Esophagus (tissue), 2 donors: ENCODE measurements at regions not wholly inside any gene's neighbourhood (a gene's known extent, or its start where the extent isn't known, plus 50 kb on each side); places are given as distances from the start of the nearest gene placed in this dataset.

Experiments used
- H3K27ac ChIP-seq, 2 donors: one replicate each; pipeline ENCODE4 v1.5.1; 2013; ENCODE audit warnings: low read depth in 2 of 2, mild to moderate bottlenecking in 2 of 2, inconsistent platforms in 1 of 2, low read length in 1 of 2, moderate library complexity in 1 of 2
- H3K27me3 ChIP-seq, 2 donors: one replicate each; pipeline ENCODE4 v1.6.1; 2013; ENCODE audit warnings: low read length in 2 of 2, control low read depth in 1 of 2, mild to moderate bottlenecking in 1 of 2; ENCODE audit not compliant: insufficient read depth in 2 of 2, control insufficient read depth in 1 of 2
- H3K36me3 ChIP-seq, 2 donors: one replicate each; pipeline ENCODE4 v1.6.1; 2013; ENCODE audit warnings: low read length in 1 of 2; ENCODE audit not compliant: control insufficient read depth in 2 of 2, insufficient read depth in 2 of 2
- H3K4me1 ChIP-seq, 2 donors: one replicate each; pipeline ENCODE4 v1.6.1; 2013; ENCODE audit warnings: low read length in 1 of 2; ENCODE audit not compliant: control insufficient read depth in 2 of 2, insufficient read depth in 2 of 2
- H3K4me3 ChIP-seq, 2 donors: one replicate each; pipeline ENCODE4 v1.5.1; 2013; ENCODE audit warnings: low read length in 2 of 2, mild to moderate bottlenecking in 2 of 2, low read depth in 1 of 2, moderate library complexity in 1 of 2
- H3K9me3 ChIP-seq, 2 donors: one replicate each; pipeline ENCODE4 v1.6.1; 2013; ENCODE audit warnings: mild to moderate bottlenecking in 2 of 2, low read depth in 1 of 2, low read length in 1 of 2, moderate library complexity in 1 of 2; ENCODE audit not compliant: control insufficient read depth in 2 of 2, insufficient read depth in 1 of 2
- WGBS, 2 donors: extraction: QIAGEN DNeasy Blood & Tissue Kit; methylation state at CpG; one replicate each; pipeline ENCODE4 v1.1.7; 2013; 5-methylcytosine and 5-hydroxymethylcytosine counted together
- donor health status: healthy with polysubstance abuse.
- donor health status: Bipolar disorder and iron deficiency.

- H3K36me3 ChIP-seq = no peaks in the 10 kb centered on the region
- no peak overlapping the region for H3K4me3 ChIP-seq
- no peak overlapping the region for H3K27ac ChIP-seq
- WGBS, 2 donors = 70 to 80% methylated on average over 1 of the region's 1 CpG
- peaks cover 0 to 3% of the 10 kb centered on the region in 2 donors for H3K9me3 ChIP-seq
- no peaks in the 10 kb centered on the region for H3K4me1 ChIP-seq
- H3K27me3 ChIP-seq = no peaks in the 10 kb centered on the region
Observed at GRCh38 chr2:51994123-51994763, 962.3 kb upstream of the NRXN1 start.

- Histone ChIP-seq H3K4me3 (no peak overlapping the region), H3K9me3 (no peaks in the 10 kb centered on the region), H3K4me1 (no peaks in the 10 kb centered on the region), H3K27me3 (no peaks in the 10 kb centered on the region), H3K36me3 (no peaks in the 10 kb centered on the region), H3K27ac (no peak overlapping the region)
Observed at GRCh38 chr2:51990684-51991083, 958.8 kb upstream of the NRXN1 start.

DNA sequence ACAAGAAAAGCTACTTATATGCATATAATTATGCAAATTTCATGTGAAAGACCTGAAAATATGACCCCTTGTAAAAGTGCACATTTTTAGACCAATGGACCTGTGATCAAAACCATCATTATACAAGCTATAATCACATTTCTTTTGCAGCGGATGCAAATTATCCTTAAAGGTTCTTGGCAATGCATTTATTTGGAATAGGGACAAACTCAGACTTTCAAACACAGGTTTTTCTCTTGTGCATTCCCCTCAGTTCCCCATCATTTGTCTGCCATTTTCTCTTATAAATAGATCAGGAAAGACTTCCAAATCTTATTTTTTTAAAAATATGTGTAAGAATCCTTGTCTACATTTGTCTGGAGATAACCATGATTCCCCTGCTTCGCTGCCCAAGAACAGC lies 954.2 kb upstream of the NRXN1 start:
- H3K27me3 ChIP-seq = no peaks in the 10 kb centered on the region
- 84 to 86% methylated on average over 2 of the region's 2 CpGs for WGBS, 2 donors
- H3K4me1 ChIP-seq = no peaks in the 10 kb centered on the region
- H3K36me3 ChIP-seq = no peaks in the 10 kb centered on the region
- no peaks in the 10 kb centered on the region for H3K9me3 ChIP-seq
- H3K27ac ChIP-seq = no peak overlapping the region
- no peak overlapping the region for H3K4me3 ChIP-seq

GRCh38 chr2:51981783-51982182 lies 949.9 kb upstream of the NRXN1 start:
- Histone ChIP-seq H3K36me3 (no peaks in the 10 kb centered on the region), H3K27me3 (no peaks in the 10 kb centered on the region), H3K4me3 (no peak overlapping the region), H3K9me3 (no peaks in the 10 kb centered on the region), H3K27ac (no peak overlapping the region), H3K4me1 (no peaks in the 10 kb centered on the region)
- 63 to 71% methylated on average over 2 of the region's 2 CpGs for WGBS, 2 donors

DNA sequence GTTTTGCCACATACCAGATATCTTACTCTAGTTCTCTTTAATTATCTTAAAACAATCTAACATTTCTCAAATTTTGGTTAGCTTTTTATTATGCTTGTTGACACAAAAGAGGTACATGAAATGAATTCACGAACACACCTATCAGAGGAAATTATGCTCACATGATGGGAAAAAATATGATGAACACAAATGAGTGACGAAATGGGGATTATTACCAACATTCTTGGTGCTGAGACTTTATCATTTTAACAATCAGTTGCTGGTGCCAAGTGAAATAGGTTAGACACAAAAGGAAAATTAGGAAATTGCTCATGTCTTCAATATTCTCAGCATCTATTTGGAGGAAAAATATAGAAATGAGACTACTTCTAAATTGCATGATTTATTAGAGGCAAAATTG lies 944.7 kb upstream of the NRXN1 start:
- WGBS, 2 donors = 63 to 66% methylated on average over 2 of the region's 2 CpGs
- H3K4me3 ChIP-seq = no peak overlapping the region
- no peak overlapping the region for H3K27ac ChIP-seq
- no peaks in the 10 kb centered on the region for H3K36me3 ChIP-seq
- no peaks in the 10 kb centered on the region for H3K27me3 ChIP-seq
- no peaks in the 10 kb centered on the region for H3K4me1 ChIP-seq
- H3K9me3 ChIP-seq = no peaks in the 10 kb centered on the region

GRCh38 chr2:51971136-51971535 lies 939.2 kb upstream of the NRXN1 start:
- H3K4me1 ChIP-seq = no peaks in the 10 kb centered on the region
- H3K36me3 ChIP-seq = no peaks in the 10 kb centered on the region
- H3K9me3 ChIP-seq = no peaks in the 10 kb centered on the region
- H3K27me3 ChIP-seq = no peaks in the 10 kb centered on the region
- H3K4me3 ChIP-seq = no peak overlapping the region
- no peak overlapping the region for H3K27ac ChIP-seq
- 40 to 44% methylated on average over 1 of the region's 1 CpG for WGBS, 2 donors

DNA sequence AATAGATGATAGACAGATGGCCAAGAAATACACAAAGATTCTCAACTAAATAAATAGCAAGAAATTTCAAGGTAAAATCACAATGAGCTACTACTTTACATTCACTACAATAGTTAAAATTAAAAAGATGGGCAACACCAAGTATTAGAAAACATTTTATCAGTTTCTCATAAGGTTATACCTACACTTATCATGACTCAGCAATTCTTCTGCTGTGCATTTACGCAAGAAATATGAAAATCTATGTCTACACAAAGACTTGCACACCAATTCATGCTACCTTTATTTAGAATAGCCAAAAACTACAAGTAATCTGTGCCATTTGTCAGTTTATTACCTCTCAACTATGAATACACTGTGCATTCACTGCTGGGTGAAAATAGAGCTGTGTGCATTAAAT lies 937.4 kb upstream of the NRXN1 start:
- WGBS, 2 donors = 27 to 76% methylated on average over 1 of the region's 1 CpG
- no peaks in the 10 kb centered on the region for H3K36me3 ChIP-seq
- H3K27ac ChIP-seq = no peak overlapping the region
- H3K27me3 ChIP-seq = no peaks in the 10 kb centered on the region
- no peaks in the 10 kb centered on the region for H3K9me3 ChIP-seq
- H3K4me1 ChIP-seq = no peaks in the 10 kb centered on the region
- no peak overlapping the region for H3K4me3 ChIP-seq

GRCh38 chr2:51960841-51961335 lies 929.0 kb upstream of the NRXN1 start:
- H3K4me3 ChIP-seq = no peak overlapping the region
- H3K9me3 ChIP-seq = no peaks in the 10 kb centered on the region
- WGBS, 2 donors = 72 to 80% methylated on average over 3 of the region's 3 CpGs
- no peak overlapping the region for H3K27ac ChIP-seq
- no peaks in the 10 kb centered on the region for H3K4me1 ChIP-seq
- no peaks in the 10 kb centered on the region for H3K27me3 ChIP-seq
- H3K36me3 ChIP-seq = no peaks in the 10 kb centered on the region

DNA sequence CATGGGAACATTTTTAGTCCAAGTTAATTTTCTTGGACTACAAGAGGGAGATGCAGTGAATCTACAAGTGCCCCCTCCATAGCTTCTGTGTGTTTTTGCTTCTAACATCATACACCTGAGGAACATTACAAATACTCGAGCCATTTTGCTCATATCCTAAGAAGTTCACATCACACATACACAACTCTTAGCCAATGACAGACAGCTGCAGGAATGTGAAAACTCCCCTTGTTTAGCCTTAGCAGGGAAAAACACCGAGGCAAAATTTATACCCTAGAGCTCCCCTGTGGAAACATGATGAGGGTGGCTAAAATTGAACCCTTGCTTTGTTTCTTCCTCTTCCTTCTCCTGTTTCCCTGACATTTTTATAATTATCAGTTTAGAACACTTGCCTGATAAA lies 928.3 kb upstream of the NRXN1 start:
- WGBS, 2 donors = 75 to 78% methylated on average over 2 of the region's 2 CpGs
- Histone ChIP-seq H3K4me1 (no peaks in the 10 kb centered on the region), H3K27ac (no peak overlapping the region), H3K9me3 (no peaks in the 10 kb centered on the region), H3K36me3 (no peaks in the 10 kb centered on the region), H3K4me3 (no peak overlapping the region), H3K27me3 (no peaks in the 10 kb centered on the region)

GRCh38 chr2:51959696-51960095 lies 927.8 kb upstream of the NRXN1 start:
- no peaks in the 10 kb centered on the region for H3K36me3 ChIP-seq
- no peaks in the 10 kb centered on the region for H3K4me1 ChIP-seq
- peaks cover 0 to 2% of the 10 kb centered on the region in 2 donors for H3K9me3 ChIP-seq
- H3K27me3 ChIP-seq = no peaks in the 10 kb centered on the region
- H3K4me3 ChIP-seq = no peak overlapping the region
- 25 to 32% methylated on average over 2 of the region's 2 CpGs for WGBS, 2 donors
- no peak overlapping the region for H3K27ac ChIP-seq
